Stimulated activated CD4-positive, alpha-beta T cell treated with anti-CD3 and anti-CD28 coated beads, Interleukin-1b, Interleukin-23, amount 100 ng/mL, for 4 hours (primary cell): ENCODE measurements at regions not wholly inside any gene's neighbourhood (a gene's known extent, or its start where the extent isn't known, plus 50 kb on each side); places are given as distances from the start of the nearest gene placed in this dataset.

Experiments used
- DNase-seq, 2 donors: peaks; one replicate each; pipeline ENCODE4 v3.0.0-alpha.2; 2020; ENCODE audit warnings: low read depth in 2 of 2

- no peak for DNase-seq
Measured at GRCh38 chr3:124532071-124532470, 198.2 kb upstream of the UMPS start.

- DNase-seq: no peak
Measured at GRCh38 chr3:124535306-124535705, 194.9 kb upstream of the UMPS start.

GRCh38 chr3:124540550-124541211, 189.6 kb upstream of the UMPS start:
- no peak for DNase-seq

- no peak for DNase-seq
Measured at GRCh38 chr3:124542214-124542869, 187.9 kb upstream of the UMPS start.

- DNase-seq: no peak
Measured at GRCh38 chr3:124545891-124546290, 184.4 kb upstream of the UMPS start.

- no peak for DNase-seq
Measured at GRCh38 chr3:124552224-124552623, 178.0 kb upstream of the UMPS start.

GRCh38 chr3:124553178-124553577, 177.1 kb upstream of the UMPS start:
- DNase-seq: no peak

GRCh38 chr3:124556636-124557035, 173.6 kb upstream of the UMPS start:
- no peak for DNase-seq

GRCh38 chr3:124557433-124558232, 172.6 kb upstream of the UMPS start:
- no peak for DNase-seq

- no peak for DNase-seq
Measured at GRCh38 chr3:124558991-124559845, 171.0 kb upstream of the UMPS start.

GRCh38 chr3:124559846-124560574, 170.2 kb upstream of the UMPS start:
- peak; percentile 29 to 40 for DNase-seq

GRCh38 chr3:124560666-124561215, 169.5 kb upstream of the UMPS start:
- no peak for DNase-seq

GRCh38 chr3:124562769-124563168, 167.5 kb upstream of the UMPS start:
- no peak for DNase-seq

- DNase-seq: no peak
Measured at GRCh38 chr3:124563376-124563775, 166.9 kb upstream of the UMPS start.

- peak in 1 of 2 donors; percentile 22 for DNase-seq
Measured at GRCh38 chr3:124565013-124565412, 165.2 kb upstream of the UMPS start.

- no peak for DNase-seq
Measured at GRCh38 chr3:124565551-124565950, 164.7 kb upstream of the UMPS start.

GRCh38 chr3:124566701-124567100, 163.6 kb upstream of the UMPS start:
- no peak for DNase-seq

- DNase-seq: no peak
Measured at GRCh38 chr3:124567179-124567578, 163.1 kb upstream of the UMPS start.

- DNase-seq: no peak
Measured at GRCh38 chr3:124569761-124570160, 160.5 kb upstream of the UMPS start.

- no peak for DNase-seq
Measured at GRCh38 chr3:124570232-124570631, 160.0 kb upstream of the UMPS start.

GRCh38 chr3:124572851-124573405, 157.3 kb upstream of the UMPS start:
- DNase-seq: no peak
